Smooth muscle cell (in vitro differentiated cells): ENCODE measurements at regions not wholly inside any gene's neighbourhood (a gene's known extent, or its start where the extent isn't known, plus 50 kb on each side); places are given as distances from the start of the nearest gene placed in this dataset.

Experiments used
- DNase-seq: peaks from one replicate; lab custom pipeline; 2025; ENCODE audit not compliant: unreplicated experiment; lab: John Stamatoyannopoulos, UW
- H2AFZ ChIP-seq: fragments of 200-600 bp; sonication (generic); 2 replicates; pipeline ENCODE4 v1.6.0; 2016; ENCODE audit warnings: antibody characterized with exemption, low read depth, mild to moderate bottlenecking
- H3F3A ChIP-seq: fragments of 200-600 bp; sonication (generic); 2 replicates; pipeline ENCODE4 v1.6.0; 2017; ENCODE audit warnings: antibody characterized with exemption, low read depth
- H3K27ac ChIP-seq: fragments of 200-600 bp; sonication (generic); 2 replicates; pipeline ENCODE4 v1.5.1; 2016; ENCODE audit warnings: low read depth, mild to moderate bottlenecking
- H3K27me3 ChIP-seq: fragments of 200-600 bp; sonication (generic); 2 replicates; pipeline ENCODE4 v1.6.1; 2016; ENCODE audit warnings: low read depth, mild to moderate bottlenecking
- H3K36me3 ChIP-seq: fragments of 200-600 bp; sonication (generic); 2 replicates; pipeline ENCODE4 v1.5.1; 2016; ENCODE audit warnings: low read depth
- H3K4me1 ChIP-seq: fragments of 200-600 bp; sonication (generic); 2 replicates; pipeline ENCODE4 v1.5.1; 2016; ENCODE audit warnings: low read depth
- H3K4me2 ChIP-seq: fragments of 200-600 bp; sonication (generic); 2 replicates; pipeline ENCODE4 v1.6.0; 2016; ENCODE audit warnings: mild to moderate bottlenecking
- H3K4me3 ChIP-seq: fragments of 200-600 bp; sonication (generic); 2 replicates; pipeline ENCODE4 v1.5.1; 2016; ENCODE audit warnings: mild to moderate bottlenecking
- H3K79me2 ChIP-seq: fragments of 200-600 bp; sonication (generic); 2 replicates; pipeline ENCODE4 v1.6.0; 2016; ENCODE audit warnings: low read depth, mild to moderate bottlenecking
- H3K9ac ChIP-seq: fragments of 200-600 bp; sonication (generic); 2 replicates; pipeline ENCODE4 v1.6.0; 2016; ENCODE audit warnings: low read depth
- H3K9me3 ChIP-seq: fragments of 200-600 bp; sonication (generic); replicated peaks from 2 replicates; pipeline ENCODE4 v1.5.1; 2016; ENCODE audit warnings: low read depth
- H4K20me1 ChIP-seq: fragments of 200-600 bp; sonication (generic); 2 replicates; pipeline ENCODE4 v1.6.0; 2016; ENCODE audit warnings: low read depth
- CTCF ChIP-seq: fragments of 200-600 bp; sonication (generic); IDR thresholded peaks from 2 replicates; pipeline ENCODE4 v1.5.1; 2017; ENCODE audit warnings: borderline replicate concordance, mild to moderate bottlenecking, antibody characterized with exemption; ENCODE audit not compliant: insufficient read depth, poor library complexity, severe bottlenecking
- WGBS: methylation state at CpG from one replicate; pipeline ENCODE4 v1.1.7; 2016; ENCODE audit warnings: low lambda C conversion rate; 5-methylcytosine and 5-hydroxymethylcytosine counted together

- H3K9me3 ChIP-seq, result no peaks in the 10 kb centered on the region
- WGBS, result 83% methylated on average over 6 of the region's 6 CpGs
- H3F3A ChIP-seq, result peaks cover 31% of the 10 kb centered on the region
- no peaks in the 10 kb centered on the region for H4K20me1 ChIP-seq
- H3K27me3 ChIP-seq, result no peaks in the 10 kb centered on the region
- no peak overlapping the region for H3K4me3 ChIP-seq
- peak overlapping the region; percentile 80 for H3K9ac ChIP-seq
- peak overlapping the region; percentile 65 for H3K4me2 ChIP-seq
- H3K36me3 ChIP-seq, result no peaks in the 10 kb centered on the region
- no peak for DNase-seq
- H2AFZ ChIP-seq, result no peak overlapping the region
- peak overlapping the region; percentile 98 for H3K27ac ChIP-seq
- no peaks in the 10 kb centered on the region for H3K79me2 ChIP-seq
- peaks cover 27% of the 10 kb centered on the region for H3K4me1 ChIP-seq
- no peak for TF ChIP-seq CTCF
Measured at GRCh38 chr11:86741839-86742805, 58.2 kb upstream of the PRSS23 start.

GRCh38 chr11:86741484-86741835 is 58.9 kb upstream of the PRSS23 start:
- Histone ChIP-seq H3K79me2 (no peaks in the 10 kb centered on the region), H3K4me3 (no peak overlapping the region), H4K20me1 (no peaks in the 10 kb centered on the region), H3F3A (peaks cover 31% of the 10 kb centered on the region), H3K9ac (peak overlapping the region; percentile 80), H3K4me1 (peaks cover 21% of the 10 kb centered on the region), H3K27ac (peak overlapping the region; percentile 98), H3K9me3 (no peaks in the 10 kb centered on the region), H3K27me3 (no peaks in the 10 kb centered on the region), H3K4me2 (peak overlapping the region; percentile 65), H3K36me3 (no peaks in the 10 kb centered on the region), H2AFZ (no peak overlapping the region)
- TF ChIP-seq CTCF, result no peak
- DNase-seq, result no peak

- H3F3A ChIP-seq, result peaks cover 31% of the 10 kb centered on the region
- no peaks in the 10 kb centered on the region for H3K9me3 ChIP-seq
- H3K27me3 ChIP-seq, result no peaks in the 10 kb centered on the region
- H3K27ac ChIP-seq, result peak overlapping the region; percentile 98
- DNase-seq, result no peak
- 61% methylated on average over 7 of the region's 7 CpGs for WGBS
- H3K4me1 ChIP-seq, result peaks cover 24% of the 10 kb centered on the region
- H3K4me2 ChIP-seq, result peak overlapping the region; percentile 65
- H2AFZ ChIP-seq, result peak overlapping the region; percentile 2
- H4K20me1 ChIP-seq, result no peaks in the 10 kb centered on the region
- peak overlapping the region; percentile 80 for H3K9ac ChIP-seq
- H3K79me2 ChIP-seq, result no peaks in the 10 kb centered on the region
- H3K36me3 ChIP-seq, result no peaks in the 10 kb centered on the region
- no peak for TF ChIP-seq CTCF
- no peak overlapping the region for H3K4me3 ChIP-seq
Measured at GRCh38 chr11:86740628-86741483, 59.5 kb upstream of the PRSS23 start.
